GM19193 (cell line): ENCODE measurements at regions not wholly inside any gene's neighbourhood (a gene's known extent, or its start where the extent isn't known, plus 50 kb on each side); places are given as distances from the start of the nearest gene placed in this dataset.

Experiments used
- POLR2A ChIP-seq: IDR thresholded peaks from 4 replicates; pipeline ENCODE4 v1.6.1; 2011; ENCODE audit not compliant: insufficient read depth, insufficient read length; ENCODE audit errors: extremely low read depth

DNA sequence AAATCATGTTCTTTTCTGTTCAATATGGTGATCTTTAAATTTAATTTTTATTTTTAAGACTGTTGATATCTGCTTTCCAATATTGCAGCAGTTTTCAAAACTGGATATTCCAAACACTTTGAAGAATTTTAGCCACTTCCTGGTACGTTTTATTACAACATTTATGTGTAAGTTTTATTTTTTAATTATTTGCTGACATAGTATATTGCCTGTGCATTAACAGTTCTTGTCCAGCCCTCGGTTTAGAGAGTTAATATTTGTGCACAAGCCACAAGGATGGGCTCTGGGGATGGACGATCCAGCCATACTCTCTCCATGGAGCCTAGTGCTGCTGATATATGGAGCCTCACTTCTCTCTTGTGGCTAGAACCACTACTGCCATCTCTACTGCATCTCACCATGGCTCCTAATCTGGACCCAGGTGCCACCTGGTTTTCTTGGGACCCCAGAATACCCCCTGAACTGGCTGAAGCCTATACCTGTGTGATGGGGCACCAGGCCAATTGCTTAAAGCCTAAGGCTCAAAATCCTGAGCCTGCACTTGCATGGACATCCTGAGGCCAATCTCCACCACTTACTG lies 262.5 kb downstream of the RASSF9 start:
- TF ChIP-seq POLR2A, result no peak

DNA sequence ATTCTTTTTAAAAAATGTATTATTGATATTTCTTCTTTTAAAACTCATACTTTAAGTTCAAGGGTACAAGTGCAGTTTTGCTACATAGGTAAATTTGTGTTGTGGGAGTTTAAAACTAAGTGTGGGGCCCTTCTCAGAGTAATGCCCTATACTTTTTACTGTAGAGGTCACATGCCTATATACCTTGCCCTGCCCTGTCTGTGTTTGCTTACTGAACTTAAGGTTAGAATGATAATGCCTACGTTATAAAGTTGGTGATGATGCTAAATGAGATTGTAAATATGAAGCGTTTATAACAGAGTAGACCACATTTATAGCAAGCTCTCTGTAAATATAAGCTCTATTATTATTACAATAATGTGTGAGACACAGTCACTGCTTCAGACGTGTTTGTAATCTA lies 261.9 kb downstream of the RASSF9 start:
- no peak for TF ChIP-seq POLR2A

DNA sequence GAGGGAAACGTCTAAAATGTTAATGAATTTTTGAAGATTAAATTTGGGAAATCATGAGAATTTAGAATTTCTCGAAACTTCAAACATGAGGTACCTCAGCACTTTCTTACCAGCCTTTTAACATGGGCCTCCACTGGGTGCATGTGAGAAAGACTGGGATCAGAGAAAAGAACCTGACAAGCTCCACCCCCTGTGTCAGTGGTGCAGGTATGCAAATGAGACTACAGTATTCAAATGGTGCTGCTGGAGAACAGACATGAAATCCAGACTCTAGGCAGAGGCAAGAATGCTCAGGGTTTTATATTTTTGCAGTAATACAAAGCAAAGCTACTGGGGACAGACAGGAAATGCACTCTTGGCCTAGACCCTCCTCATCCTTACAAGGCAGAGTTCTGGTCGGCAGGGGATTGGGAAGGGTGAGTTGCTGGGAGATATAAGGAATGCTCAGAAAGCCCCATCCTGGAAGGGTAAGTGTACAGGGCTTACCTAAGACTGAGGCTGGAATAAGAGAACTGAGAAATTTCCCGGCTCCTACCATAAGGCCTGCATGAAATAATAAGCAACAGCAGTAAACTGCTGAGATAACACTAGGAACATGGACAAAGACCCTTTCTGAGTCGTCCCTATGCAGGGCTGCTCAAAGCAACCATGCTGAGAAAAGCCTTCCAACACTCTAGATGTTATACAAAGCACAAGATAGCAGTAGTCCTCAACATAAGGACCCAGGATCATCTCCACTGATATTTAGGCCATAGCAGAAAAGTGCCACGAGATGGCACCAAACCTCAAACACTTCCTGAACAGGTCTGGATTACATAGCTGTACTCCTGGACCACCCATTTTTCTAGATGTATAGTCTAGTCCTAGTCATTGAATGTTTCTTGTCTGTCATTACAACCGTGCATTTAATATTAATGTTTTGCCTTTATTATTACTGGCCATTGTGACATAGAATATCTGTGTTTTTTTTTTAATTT lies 260.8 kb downstream of the RASSF9 start:
- TF ChIP-seq POLR2A, result no peak

DNA sequence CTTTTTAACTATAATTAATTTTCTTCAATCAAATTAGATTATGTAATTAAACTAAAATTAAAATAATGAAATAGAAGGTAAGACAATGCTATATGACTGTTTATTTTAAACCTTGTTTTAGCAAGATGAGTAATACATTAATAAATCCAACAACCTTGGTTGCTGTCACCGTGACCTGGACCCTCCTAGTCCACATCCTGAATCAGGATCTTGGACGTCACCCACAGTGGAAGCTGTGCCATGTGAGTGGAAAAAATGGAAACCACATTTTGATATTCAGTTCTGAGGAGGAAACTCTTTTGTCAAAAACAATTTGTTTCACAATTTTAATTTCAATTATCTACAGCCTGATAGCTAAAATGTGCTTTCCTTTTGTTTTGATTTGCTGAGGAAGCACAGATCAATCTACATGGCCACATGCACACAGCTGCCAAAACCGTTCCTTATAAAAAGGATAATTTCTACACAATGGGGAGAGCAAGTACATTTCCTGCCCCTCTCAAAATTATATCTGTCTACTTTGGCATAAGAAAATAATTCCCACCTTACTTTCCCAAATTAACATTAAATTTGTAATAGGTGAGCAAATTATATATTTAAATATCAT lies 255.5 kb downstream of the RASSF9 start:
- TF ChIP-seq POLR2A, result no peak

DNA sequence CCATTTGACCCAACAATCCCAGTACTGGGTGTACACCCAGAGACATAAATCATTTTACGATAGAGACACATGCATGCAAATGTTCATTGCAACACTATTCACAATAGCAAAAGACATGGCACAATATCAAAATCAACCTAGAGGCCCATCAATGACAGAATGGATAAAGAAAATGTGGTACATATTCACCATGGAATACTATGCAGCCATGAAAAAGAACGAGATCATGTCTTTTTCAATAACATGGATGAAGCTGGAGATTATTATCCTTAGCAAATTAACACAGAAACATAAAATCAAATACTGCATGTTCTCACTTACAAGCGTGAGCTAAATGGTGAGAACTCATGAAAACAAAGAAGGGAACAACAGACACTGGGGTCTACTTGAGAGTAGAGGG lies 249.1 kb downstream of the RASSF9 start:
- no peak for TF ChIP-seq POLR2A

DNA sequence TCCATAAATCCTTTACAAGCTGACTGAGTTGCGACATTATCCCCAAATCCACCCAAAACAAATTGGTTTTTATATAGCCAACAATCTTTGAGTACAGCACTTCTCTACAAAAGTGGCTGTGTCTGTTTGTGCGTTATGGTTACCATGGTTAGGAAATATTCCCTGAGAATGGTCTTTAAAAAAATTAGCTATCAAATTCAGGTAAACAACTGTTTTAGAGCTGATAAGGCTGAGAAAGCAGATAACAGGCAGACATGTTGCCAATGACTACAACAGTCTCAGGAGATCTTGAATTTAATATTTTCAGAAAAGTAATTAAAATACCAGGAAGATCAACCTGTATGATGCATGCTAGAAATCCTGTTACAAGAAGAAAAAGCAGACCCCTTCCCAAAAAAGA lies 248.0 kb downstream of the RASSF9 start:
- no peak for TF ChIP-seq POLR2A

DNA sequence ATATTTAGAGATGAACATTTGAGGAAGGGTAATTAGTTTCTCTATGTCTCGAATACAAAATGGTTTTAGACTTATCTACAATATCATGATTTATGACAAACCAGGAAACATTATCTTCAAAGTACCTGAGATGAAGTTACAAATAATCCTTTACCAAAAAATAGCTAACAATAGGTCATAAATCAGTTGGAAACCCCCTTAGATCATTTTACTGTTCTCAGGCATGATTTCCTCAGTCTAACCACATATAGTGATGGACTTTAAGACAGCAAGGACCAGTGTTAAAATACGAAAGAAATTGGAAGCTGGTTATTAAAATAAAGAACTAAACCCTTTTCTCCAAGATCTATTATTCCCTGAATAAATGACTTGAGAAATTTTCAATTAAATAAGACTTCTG lies 235.4 kb downstream of the RASSF9 start:
- TF ChIP-seq POLR2A, result no peak

DNA sequence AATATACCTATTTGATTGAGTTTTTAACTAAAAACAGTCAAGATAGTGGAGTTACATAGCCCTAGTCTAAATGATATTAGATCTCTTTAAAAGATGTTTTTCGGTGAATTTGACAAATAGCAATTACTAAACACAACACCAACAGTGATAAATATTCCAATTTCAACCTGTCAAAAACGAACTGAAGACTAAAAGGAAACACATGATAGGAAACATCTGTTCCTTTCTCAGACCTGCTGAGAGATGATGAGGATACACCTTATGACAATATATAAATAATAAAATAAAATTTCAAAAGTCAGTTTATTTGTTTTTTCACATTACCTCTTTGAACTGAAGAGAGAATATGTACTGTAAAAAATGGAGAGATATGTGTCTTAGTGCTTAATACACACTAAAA lies 232.7 kb downstream of the RASSF9 start:
- TF ChIP-seq POLR2A, result no peak

DNA sequence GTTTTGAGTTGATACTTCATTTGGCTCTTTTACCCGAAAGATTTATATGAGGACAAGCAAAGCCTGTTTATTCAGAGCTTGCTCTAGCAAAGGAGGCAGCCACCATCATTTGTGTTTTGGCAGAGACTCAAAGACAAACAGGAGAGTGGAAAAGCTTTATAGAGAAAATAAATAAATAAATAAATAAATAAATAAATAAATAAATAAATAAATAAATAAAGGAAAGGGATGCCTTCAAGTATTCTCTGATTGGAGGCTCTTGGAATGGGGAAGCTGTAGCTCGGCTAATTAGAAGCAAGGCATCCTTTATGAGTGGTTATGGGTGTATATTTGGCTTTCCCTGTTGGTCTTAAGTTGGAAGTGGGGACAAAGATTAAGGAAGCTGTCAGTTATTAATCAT lies 229.8 kb downstream of the RASSF9 start:
- TF ChIP-seq POLR2A, result no peak

DNA sequence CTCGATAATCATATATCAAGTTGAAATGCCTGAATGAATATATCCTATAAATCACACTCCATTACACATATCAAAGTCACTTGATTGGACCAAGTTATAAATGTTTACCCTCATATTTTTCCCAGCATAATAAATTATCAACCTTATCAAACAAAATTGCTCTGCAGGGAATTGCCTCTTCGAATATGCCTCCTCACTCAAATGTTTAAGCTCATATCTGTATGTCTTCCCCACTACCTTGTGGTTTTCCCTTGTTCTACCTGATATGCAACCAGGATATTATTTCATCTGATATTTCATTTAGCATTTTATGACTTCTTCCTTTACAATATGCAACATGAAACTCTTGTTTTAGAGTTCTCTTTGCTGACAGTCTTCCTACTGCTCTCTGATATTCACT lies 226.4 kb downstream of the RASSF9 start:
- no peak for TF ChIP-seq POLR2A

DNA sequence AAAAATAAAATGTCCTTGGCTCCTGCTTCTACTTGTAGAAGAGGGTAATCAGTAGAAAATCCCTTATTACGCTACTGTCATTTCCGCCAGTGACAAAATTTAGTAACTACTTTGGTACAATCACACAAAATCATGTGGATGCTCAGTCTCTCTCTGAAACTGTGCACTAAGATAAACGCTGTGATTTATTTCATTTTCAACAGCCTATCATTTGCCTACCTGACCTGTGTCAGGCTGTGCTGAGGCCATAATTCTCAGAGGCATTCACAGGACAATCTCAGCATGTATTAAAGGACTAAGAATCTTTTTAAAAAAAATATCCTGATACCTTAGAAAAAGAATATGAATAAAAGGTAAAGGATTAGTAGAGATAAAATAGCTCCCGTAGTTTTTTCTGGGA lies 226.0 kb downstream of the RASSF9 start:
- TF ChIP-seq POLR2A, result no peak

DNA sequence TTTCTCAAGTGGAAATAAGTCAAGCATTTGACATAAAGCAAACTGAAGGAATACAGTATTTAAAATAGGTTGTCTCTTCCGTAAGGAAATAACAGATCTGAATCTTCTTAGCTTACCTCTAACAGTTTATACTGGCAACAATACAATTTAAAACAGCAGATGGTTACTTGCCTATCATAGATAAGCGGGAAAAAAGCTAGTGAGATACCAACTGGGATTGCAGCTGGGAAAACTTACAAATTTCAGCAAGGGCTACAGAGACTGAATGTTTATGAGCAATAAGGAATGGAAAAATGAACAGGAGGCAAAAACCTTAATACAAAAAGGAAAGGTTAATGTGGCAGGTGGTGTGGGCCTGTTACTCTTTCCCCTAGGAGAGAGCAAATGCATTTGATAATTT lies 220.0 kb downstream of the RASSF9 start:
- TF ChIP-seq POLR2A, result no peak

DNA sequence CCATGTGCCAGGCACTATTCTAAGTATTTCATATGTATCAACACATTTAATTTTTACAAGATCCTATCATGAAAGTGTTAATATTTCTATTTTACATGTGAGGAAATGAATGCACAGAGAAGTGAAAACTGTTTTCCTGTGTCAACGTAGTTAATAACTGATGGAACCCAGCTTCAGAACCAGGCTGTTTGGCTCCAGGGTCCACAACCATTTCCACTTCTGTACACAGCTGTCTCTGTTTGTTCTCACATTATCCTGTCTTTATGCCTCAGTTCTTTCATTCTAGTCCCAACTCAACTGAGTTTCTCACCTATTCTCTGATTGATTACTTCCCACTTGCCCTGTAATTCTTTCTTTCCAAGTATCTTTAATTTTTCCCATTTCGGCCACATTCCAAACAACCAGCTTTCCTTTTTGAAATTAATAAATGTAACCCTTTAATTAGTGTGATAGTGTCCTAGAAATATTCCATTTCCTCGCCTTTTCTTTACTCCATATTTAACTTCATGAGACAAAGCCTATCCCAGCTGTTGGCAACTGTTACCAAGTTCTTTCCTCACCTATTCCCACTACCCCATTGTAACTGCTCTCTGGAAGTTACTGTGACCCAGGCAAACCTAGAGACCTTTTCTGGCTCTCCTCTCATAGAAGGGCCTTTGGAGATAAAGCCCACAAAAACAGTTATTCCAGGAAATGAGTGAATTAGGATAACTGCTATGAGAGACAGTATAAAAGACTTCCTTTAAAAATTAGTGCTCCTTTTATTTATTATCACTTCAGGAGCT lies 218.7 kb downstream of the RASSF9 start:
- no peak for TF ChIP-seq POLR2A

DNA sequence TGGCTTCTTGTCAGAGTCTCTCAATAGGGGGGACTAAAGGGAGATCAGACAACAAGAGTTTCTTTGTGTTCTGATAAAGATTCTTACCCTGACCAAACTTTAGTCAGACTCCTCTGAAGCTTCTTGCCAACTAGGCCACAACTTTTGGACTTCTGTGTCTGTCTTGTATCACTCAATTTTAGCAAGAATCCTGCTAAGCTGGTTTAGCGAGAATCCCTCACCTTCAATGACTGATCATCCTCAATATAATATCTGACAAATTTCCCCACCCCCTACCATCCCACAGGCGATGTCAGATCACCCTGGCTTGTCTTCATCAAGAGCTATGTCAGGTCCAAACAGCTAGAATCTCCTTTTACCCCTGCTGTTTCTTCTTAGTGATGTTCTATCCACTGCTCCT lies 215.2 kb downstream of the RASSF9 start:
- TF ChIP-seq POLR2A, result no peak

DNA sequence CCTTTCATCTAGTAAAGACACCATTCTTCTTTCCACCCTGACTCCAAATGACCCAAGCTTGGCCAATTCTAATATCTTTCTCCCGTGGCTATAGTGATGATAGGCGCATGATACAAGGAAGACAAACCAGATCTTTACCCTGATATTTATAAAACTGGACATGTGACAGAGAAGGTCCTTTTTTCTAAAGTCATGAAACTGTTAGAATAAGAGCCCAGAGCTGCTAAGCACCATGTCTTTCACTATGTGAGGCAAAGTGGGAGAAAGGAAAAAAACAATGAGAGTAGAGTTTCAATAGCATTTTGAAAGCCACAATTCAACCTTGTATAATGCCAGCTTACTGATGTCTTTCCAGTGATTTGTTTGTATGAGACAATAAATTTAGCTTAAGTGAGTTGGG lies 212.4 kb downstream of the RASSF9 start:
- TF ChIP-seq POLR2A, result no peak

DNA sequence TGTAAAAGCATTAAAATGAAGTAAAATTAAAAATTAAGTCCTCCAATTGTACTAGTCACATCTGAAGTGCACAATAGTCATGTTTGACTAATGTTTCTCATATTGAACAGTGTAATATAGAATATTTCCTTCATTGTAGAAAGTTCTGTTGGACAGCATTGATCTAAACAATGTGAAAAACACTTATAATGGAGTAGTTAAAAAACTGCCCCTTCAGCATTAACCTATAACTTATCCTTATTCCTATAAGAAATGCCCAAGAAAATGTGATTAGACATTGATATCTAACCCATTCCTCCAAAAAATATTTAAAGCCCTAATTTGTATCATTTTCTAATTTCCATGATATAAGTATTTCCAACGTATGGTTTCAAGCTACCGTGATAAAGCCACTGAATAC lies 210.7 kb downstream of the RASSF9 start:
- TF ChIP-seq POLR2A, result no peak
